ENCODE measurements at regions not wholly inside any gene's neighbourhood (a gene's known extent, or its start where the extent isn't known, plus 50 kb on each side); places are given as distances from the start of the nearest gene placed in this dataset.
"Not testable (repeated sequence)": the region's sequence is repeated elsewhere in the genome, so short reads cannot be mapped to it uniquely, and the experiment has no call there.

DNA sequence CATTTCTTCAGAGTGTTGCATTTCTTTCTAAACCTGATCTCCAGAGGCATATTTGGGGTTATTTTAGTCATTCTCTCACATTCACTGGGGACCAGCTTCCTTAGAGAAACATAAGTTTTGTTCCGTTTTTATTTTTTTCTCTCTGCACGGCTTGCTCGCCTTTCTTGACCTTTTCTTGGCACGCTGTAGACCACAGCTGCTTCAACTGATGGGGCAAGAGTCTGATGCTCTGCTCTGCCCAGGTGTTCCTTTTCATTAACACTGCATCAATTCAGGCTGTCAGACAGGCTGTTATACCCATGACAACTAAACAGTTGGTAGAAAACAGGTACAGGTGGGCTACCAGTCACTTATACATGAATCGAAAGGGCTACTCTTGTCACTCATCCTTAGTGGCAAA lies 682.2 kb upstream of the DIAPH2 start:
- no peak for DNase-seq

DNA sequence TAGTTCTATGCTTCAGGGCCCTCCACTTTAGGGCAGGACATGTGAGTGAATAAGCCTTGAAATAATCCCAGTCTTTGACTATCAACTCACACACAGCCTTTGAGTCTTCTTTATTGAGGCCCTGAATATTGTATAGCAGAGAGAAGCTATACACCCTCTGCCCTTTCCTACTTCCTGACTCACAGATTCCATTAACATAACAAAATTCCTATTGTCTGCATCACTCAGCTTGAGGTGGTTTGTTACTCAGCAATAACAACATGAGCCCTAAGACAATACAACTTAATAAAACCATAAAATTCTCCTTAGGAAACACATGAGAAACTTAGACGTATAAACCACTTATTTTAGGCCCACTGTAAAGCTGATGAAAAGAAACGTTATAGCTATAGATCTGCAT lies 680.3 kb upstream of the DIAPH2 start:
- DNase-seq = no peak

DNA sequence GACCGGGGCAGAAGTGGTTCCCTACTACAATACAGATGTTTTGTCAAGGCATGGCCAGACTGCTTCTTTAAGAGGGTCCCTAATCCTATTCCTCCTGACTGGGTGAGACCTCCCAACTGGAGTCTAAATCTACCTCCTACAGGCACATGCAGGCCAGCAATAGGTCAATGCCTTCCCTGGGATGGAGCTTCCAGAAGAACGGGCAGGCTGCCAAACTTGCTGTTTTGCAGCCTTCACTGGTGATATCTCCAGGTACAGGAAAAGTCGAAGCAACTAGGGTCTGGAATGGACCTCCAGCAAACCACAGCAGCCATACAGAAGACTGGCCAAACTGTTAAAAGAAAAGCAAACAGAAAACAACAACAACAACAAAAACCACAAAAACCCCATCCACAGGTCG lies 678.4 kb upstream of the DIAPH2 start:
- no peak for DNase-seq

DNA sequence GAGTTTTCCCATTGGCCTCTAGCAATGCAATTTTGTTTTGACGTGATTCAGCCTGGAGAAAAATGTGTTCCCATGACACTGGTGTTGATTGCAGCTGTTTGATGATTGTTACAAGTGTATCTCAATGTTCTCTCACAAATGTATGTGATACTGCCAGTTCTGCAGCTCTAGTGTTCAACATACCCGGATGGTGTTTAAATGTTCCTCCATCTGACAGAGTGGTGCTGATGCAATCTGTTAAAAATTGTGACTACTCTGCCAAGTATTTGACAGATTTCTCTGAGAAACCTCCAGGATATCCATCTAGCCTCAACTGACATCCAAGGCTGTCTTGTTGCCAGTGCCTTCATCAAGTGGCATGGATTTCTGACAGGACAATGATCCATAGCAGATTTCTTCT lies 657.2 kb upstream of the DIAPH2 start:
- no peak for DNase-seq

DNA sequence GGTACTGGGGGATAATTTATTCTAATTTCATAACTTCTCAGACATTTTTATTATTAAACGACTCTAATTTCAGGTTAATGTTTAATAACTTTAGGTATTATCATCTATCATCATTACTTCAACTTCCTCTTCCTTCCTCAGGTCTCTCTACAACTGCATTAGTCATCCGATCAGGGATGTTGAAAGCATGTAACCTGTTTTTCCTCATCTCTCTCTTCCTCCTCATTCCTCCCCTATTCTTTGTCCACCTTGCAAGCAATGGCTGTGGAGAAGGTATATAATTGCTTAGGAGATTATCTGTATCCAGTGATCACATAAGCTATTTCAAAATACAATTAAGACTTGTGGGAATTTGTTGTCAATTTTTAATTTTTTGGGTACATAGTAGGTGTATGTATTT lies 632.6 kb upstream of the DIAPH2 start:
- no peak for DNase-seq

DNA sequence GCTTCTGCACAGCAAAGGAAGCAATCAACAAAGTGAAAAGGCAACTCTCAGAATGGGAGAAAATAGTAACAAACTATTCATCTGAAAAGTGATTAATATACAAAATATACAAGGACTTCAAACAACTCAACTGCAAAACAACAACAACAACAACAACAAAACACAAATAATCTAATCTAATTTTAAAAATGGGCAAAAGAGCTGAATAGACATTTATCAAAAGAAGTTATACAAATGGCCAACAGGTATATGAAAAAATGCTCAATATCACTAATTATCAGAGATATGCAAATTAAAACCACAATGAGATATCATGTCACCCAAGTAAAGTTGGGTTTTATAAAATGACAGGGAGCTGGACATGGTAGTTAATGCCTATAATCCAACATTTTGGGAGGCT lies 602.8 kb upstream of the DIAPH2 start:
- no peak for DNase-seq

DNA sequence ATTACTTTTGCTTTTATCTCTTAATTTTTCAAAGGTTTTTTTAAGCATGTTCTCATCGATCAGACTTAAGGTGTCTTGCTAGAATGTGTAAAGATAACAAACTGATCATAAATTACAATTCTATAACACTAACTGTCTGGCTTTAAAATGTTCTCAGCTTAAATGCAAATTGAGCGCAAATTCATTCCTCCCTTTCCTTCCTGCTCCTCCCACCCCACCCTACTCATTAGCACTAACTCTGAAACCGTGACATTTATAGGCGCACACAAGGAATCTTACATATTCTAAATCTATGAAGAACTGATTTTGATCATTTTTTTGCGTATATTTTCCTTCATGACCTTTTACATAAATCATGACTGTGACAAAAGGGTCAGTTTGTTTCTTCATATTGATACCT lies 590.0 kb upstream of the DIAPH2 start:
- no peak for DNase-seq

DNA sequence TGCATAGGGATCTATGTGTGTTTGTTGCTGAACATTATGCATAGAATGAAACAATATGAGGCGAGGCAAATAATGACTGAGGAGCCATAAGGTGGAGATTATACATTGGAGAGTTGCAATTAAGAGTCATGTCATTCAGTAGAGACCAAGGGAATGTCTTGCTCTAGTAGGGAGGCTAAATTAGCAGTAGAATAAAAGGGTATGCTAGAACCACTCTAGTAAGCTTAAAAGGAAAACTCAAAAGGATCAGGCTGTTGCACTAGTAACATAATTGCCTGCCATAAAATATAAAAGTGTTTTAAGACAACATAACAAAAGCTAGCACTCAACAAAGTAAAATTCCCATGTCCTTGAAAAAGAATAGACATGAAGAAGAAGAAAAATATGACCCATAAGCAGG lies 586.2 kb upstream of the DIAPH2 start:
- no peak for DNase-seq

DNA sequence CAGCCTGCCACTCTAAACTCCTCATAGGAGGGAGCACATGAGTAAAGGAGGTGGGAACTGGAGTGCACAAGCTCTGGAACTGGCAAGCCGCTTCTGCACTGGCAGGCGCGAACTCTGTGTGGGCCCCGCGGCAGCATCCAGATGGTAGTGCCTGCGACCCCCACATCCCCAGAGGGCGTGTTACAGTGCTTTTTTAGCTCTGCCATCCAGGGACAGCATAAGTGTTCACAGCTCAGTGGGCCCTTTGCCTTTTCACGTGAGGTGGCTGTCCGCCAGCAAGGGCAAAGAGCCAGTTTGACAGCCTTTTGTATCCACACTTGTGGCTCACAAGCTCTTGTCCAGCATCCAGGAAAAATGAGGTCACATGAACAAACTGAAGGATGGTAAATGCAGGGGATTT lies 581.6 kb upstream of the DIAPH2 start:
- no peak for DNase-seq

DNA sequence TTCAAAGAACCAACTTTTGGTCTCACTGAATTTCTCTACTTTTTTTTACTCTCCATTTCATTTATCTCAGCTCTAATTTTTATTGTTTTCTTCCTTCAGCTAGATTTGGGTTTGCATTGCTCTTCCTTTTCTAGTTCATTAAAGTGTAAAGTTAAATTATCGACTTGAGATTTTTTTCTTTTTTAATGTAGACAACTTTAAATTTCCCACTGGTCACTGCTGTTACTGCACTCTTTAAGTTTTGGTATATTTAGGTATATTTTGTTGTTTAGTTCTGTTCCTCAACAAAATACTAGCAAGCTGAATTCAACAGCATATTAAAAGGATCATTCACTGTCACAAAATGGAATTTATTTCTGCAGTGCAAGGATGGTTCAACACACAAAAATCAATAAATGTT lies 572.0 kb upstream of the DIAPH2 start:
- no peak for DNase-seq

DNA sequence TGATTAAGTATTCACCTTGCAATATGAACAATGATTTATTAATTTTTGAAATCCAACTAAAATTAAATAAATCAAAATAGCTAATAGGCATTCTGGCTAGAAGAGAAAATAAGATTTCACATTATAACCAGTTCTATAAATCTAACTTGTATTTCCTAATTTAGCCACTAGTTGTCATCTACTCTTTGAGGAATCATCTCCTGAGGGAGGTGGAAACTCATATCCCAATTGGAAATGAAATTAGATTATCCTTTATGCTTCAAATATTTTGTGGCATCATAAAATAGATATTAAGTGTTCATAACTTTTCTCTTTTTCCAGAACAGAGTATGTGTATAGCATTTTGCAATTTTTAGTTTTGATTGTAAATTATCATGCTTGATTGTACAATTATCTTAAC lies 558.5 kb upstream of the DIAPH2 start:
- no peak for DNase-seq

DNA sequence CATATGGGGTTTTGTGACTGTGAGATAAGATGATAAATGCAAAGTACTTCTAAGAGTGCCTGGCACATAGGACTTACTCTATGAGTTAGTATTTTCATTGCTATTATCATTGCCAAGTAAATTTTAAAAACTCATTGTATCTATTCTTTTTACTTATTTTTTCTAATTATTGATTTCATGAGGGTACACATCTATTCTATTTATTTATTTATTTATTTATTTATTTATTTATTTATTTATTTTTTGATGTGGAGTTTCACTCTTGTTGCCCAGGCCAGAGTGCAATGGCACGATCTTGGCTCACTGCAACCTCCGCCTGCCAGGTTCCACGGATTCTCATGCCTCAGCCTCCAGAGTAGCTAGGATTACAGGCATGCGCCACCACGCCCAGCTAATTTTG lies 556.6 kb upstream of the DIAPH2 start:
- DNase-seq = not testable (repeated sequence)

DNA sequence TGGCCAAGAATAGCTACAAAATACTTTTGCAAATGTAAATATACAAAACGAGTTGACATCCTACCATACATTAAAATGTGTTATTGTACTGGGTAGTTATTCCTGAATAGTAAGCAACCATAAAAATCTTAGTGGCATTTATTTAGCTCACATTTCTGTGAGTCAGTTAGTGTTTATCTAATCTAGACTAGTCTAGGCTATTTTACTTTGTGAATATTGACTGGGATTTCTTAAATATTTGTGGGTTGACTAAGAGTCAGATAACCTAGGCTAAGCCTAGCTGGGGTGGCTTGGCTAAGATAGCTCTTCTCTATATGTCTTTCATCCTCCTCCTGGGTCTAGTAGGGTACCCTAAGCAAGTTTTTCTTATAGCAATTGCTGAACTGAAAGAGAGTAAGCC lies 543.8 kb upstream of the DIAPH2 start:
- DNase-seq = no peak

DNA sequence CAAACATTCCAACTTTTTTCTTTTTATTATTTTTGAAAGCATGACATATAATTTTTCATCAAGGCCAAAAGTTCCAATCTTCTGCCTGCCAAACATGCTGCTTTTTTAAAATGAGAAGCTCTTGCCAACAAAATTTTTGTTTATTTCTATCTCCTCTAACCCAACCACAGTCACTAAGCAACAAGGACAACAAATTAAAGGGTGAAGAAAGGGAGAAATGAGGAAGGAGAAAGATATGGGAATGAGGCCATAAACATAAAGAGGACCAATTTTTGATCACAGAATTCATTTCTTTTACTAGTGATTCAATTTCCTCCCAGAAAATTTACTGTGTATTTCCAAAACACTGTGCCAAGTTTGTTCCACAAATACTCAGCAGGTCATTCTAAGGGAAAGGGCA lies 537.0 kb upstream of the DIAPH2 start:
- no peak for DNase-seq

DNA sequence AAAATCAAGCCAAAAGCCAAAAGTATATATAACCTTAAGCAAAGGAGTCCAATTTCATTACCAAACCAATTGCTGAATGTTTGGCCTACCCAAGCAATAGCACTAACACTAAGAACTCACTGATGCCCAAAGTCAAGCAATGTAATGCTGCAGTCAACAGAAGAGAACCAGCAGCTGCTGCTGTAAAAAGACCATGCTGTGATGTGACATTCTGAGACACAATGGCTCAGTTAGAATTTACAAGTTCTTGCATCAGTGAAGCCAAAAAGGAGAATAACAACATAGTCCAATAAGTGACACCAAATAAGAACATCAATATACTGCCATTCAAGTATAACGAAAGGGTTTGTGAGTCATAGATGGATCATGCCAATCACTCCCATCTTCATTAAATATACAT lies 514.0 kb upstream of the DIAPH2 start:
- DNase-seq = no peak

DNA sequence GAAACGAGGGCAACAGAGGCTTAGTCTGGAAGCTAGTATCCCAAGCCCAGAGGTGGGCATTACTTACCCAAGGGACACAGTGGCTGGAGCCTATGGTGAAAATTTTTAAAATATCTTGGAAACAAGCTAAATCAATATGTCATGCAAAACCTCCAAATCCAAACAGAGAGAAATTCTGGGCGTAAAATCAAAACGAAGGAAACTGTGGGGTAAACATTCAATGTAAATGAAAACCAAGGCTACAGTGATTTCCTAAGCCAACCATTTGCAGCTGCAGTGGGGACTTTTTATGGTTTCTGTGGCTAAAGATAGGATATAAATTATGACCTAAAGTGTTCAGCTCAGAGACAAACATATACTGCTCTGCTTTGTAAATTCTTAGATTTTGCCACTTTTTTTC lies 507.7 kb upstream of the DIAPH2 start:
- DNase-seq = no peak

DNA sequence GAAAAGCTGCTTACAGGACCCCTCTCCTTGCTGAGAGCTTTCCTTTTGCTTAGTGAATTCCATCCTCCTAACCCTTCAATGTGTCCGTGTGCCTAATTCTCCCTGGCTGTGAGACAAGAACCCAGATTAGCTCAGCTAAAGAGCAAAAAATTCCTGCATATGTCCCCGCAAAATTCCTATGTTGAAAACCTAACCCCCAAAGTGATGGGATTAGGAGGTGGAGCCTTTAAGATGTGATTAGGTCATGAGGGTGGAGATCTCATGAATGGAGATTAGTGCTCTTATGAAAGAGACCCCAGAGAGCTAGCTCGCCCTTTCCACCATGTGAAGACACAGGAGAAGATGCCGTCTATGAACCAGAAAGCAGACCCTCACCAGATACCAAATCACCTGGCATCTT lies 503.0 kb upstream of the DIAPH2 start:
- no peak for DNase-seq

DNA sequence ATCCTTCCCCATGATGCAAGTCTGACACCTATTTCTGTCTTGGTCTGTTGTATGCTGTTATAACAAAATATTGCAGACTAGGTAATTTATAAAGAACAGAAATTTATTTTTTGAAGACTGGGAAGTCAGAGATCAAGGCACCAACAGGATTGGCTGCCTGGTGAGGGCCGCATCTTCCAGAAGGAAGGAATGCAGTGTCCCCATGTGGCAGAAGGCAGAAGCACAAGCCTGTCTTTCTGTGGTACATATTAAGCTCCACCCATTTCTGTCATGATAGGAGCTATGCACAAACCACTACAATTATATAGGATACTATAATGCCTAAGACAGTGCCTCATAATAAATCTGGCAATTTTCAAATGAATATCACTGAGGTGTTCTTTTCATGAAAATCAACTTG lies 502.3 kb upstream of the DIAPH2 start:
- DNase-seq = no peak

DNA sequence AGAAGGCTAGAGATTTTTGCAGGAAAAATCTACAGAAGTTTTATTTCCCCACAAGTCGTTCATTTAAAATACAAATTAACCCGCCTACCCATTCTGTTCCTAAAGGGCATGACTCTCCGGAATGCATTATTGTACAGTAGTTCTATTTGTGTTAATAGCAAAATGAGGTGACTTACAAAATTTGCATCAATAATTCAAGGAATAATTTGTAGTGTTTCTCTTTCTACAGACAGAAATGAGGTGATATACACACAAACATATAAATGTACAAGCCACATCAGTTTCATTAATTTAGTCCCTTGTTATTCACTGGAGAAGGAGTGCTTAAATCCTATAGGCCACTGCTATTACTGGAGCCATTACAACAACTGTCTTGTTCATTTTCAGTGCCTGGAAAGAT lies 501.3 kb upstream of the DIAPH2 start:
- DNase-seq = no peak

DNA sequence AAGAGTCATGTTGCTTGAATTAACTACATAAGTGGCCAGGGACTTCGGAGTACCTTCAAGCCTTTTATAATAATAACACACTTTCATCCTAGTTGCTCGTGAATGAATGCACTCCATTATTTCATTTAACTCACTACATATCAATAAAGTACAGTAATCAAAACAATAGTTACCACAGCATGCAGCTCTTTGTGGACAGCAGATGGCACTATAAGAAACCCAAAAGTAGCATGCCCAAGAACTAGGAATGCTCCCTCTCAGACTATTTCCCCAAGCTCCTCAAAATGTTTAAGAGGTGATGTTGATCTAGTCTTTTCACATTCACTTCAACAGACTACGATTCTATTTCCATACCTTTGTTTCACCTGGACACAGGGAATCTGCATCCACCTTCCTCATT lies 500.8 kb upstream of the DIAPH2 start:
- no peak for DNase-seq

DNA sequence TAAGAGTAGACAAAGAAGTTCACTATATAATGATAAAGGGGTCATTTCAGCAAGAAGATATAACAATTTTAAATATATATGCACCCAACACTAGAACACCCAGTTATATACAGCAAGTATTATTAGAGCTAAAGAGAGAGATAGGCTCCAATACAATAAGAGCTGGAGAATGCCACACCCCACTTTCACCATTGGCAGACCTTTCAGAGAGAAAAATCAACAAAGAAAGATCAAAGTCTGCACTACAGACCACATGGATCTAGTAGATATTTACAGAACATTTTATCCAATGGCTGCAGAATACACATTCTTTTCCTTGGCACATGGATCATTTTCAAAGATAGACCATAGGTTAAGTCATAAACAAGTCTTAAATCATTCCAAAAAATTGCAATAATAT lies 479.7 kb upstream of the DIAPH2 start:
- DNase-seq = no peak

DNA sequence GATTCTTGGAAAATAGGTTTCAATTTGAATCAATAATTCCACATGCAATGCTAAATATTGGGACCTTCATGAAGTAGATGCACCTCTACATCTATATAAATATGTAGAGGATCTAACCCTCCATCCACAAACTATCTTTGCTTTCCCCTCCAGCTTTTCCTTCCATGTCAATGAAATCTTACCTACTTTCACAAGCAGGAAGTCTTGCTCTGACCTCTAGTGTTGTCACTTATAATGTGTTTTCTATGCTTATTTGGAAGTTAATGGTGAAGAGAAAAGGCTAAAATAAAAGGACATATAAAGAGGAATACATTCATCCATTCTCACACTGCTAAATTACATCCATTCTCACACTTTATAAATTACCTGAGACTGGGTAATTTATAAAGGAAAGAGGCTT lies 472.7 kb upstream of the DIAPH2 start:
- no peak for DNase-seq

DNA sequence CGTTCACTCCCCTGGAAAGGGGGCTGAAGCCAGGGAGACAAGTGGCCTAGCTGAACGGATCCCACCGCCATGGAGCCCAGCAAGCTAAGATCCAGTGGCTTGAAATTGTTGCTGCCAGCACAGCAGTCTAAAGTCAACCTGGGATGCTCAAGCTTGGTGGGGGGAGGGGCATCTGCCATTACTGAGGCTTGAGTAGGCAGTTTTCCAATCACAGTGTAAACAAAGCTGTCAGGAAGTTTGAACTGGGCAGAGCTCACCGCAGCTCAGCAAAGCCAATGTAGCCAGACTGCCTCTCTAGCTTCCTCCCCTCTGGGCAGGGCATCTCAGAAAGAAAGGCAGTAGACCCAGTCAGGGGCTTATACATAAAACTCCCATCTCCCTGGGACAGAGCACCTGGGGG lies 470.0 kb upstream of the DIAPH2 start:
- not testable (repeated sequence) for DNase-seq

DNA sequence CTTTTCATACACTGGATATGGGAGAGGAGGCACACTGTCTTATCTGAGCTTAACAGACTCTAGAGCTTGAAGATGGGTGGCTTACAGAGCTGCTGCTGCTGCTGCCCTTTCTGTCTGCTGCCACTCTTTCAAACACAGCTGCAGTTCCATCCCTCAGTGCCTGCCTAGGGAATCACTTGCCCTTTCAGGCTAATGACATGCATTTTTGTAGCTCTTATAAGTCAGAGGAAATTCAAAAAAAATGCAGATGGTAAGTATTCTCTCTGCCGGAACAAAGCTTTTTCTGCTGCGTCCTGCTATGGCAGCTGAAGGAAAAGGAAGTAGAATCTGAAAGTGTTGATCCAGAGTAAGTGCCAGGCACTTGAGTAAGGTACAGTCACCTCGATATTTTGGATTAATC lies 460.4 kb upstream of the DIAPH2 start:
- no peak for DNase-seq

DNA sequence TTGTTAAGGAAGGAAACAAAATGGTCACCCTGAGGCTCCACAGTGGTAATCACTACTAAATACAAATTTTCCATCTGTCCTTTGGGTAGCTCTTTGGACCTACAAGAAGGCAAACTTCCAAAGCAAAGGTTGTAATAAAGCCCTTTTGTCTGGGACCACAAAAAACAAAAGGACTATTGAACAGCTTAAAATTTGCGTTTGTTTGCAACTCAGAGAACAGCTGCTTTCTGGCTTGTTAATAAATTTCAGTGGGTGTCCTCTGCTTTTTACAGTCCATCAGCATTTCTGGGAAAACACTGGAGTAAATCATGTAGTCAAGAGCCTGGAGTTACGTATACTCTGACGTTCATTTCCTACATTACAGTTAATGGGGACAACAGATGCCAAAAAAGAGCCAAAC lies 439.7 kb upstream of the DIAPH2 start:
- no peak for DNase-seq

DNA sequence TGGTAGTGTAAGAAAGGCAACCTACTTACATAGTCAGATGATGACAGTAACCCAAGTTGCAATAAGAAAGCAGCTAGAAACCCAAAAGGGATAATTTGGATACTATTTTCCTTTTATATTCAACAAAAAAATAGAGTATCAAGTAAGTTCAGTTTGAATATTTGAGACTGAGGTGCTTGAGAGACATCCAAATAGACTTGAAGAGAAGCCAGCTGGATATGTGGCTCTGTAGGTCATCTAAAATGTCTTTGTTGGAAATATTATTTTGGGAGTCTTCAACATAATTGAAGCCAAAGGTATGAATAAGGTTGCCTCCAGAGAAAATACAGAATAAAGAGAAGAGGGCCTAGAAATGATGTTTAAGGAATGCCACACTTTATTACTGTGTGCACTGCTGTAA lies 438.2 kb upstream of the DIAPH2 start:
- no peak for DNase-seq

Measured in right forelimb (tissue), 1 donor.